Hepatocyte (in vitro differentiated cells): ENCODE measurements at regions not wholly inside any gene's neighbourhood (a gene's known extent, or its start where the extent isn't known, plus 50 kb on each side); places are given as distances from the start of the nearest gene placed in this dataset.

ENCODE experiments used
- DNase-seq: peaks from one replicate; pipeline ENCODE4 v3.0.0-alpha.2; 2016; ENCODE audit warnings: low spot score
- H2AFZ ChIP-seq: fragments of 200-600 bp; sonication (generic); 2 replicates; pipeline ENCODE4 v1.6.0; 2016; ENCODE audit warnings: antibody characterized with exemption, mild to moderate bottlenecking
- H3K27ac ChIP-seq: fragments of 200-600 bp; sonication (generic); 2 replicates; pipeline ENCODE4 v1.5.1; 2016; ENCODE audit warnings: mild to moderate bottlenecking
- H3K27me3 ChIP-seq: fragments of 200-600 bp; sonication (generic); 2 replicates; pipeline ENCODE4 v1.6.1; 2016
- H3K36me3 ChIP-seq: fragments of 200-600 bp; sonication (generic); replicated peaks from 2 replicates; pipeline ENCODE4 v1.5.1; 2016; ENCODE audit warnings: low read depth; ENCODE audit not compliant: insufficient read depth
- H3K4me1 ChIP-seq: fragments of 200-600 bp; sonication (generic); 2 replicates; pipeline ENCODE4 v1.5.1; 2016; ENCODE audit warnings: mild to moderate bottlenecking, moderate library complexity; ENCODE audit not compliant: insufficient read depth
- H3K4me2 ChIP-seq: fragments of 200-600 bp; sonication (generic); 2 replicates; pipeline ENCODE4 v1.6.0; 2016
- H3K4me3 ChIP-seq: fragments of 200-600 bp; sonication (generic); 2 replicates; pipeline ENCODE4 v1.5.1; 2016; ENCODE audit warnings: mild to moderate bottlenecking
- H3K79me2 ChIP-seq: fragments of 200-600 bp; sonication (generic); 2 replicates; pipeline ENCODE4 v1.6.0; 2017; ENCODE audit warnings: mild to moderate bottlenecking
- H3K9me2 ChIP-seq: fragments of 200-600 bp; sonication (generic); replicated peaks from 2 replicates; pipeline ENCODE4 v1.6.0; 2017; ENCODE audit warnings: mild to moderate bottlenecking; ENCODE audit not compliant: insufficient read depth
- H3K9me3 ChIP-seq: fragments of 200-600 bp; sonication (generic); 2 replicates; pipeline ENCODE4 v1.5.1; 2016; ENCODE audit warnings: low read depth, mild to moderate bottlenecking
- H4K20me1 ChIP-seq: fragments of 200-600 bp; sonication (generic); 2 replicates; pipeline ENCODE4 v1.6.0; 2016; ENCODE audit warnings: mild to moderate bottlenecking; ENCODE audit not compliant: insufficient read depth, poor library complexity, severe bottlenecking
- CTCF ChIP-seq: fragments of 200-600 bp; sonication (generic); IDR thresholded peaks from 2 replicates; pipeline ENCODE4 v1.5.1; 2016; ENCODE audit warnings: antibody characterized with exemption, mild to moderate bottlenecking; ENCODE audit not compliant: poor library complexity
- EZH2 ChIP-seq: fragments of 200-600 bp; sonication (generic); IDR thresholded peaks from 2 replicates; pipeline ENCODE4 v1.6.1; 2016; ENCODE audit warnings: antibody characterized with exemption, mild to moderate bottlenecking, borderline replicate concordance
- EZH2phosphoT487 ChIP-seq: fragments of 200-600 bp; sonication (generic); IDR thresholded peaks from one replicate; pipeline ENCODE4 v1.6.1; 2018; ENCODE audit warnings: antibody characterized with exemption, mild to moderate bottlenecking, low read depth, moderate library complexity; ENCODE audit not compliant: unreplicated experiment, severe bottlenecking
- WGBS: methylation state at CpG from one replicate; pipeline ENCODE4 v1.1.6; 2016; ENCODE audit warnings: low lambda C conversion rate; ENCODE audit errors: missing lambda C conversion rate; 5-methylcytosine and 5-hydroxymethylcytosine counted together

GRCh38 chr6:156190270-156190669, 586.9 kb upstream of the ARID1B start:
- Histone ChIP-seq H4K20me1 (no peaks in the 10 kb centered on the region), H3K36me3 (no peaks in the 10 kb centered on the region), H3K4me2 (no peak overlapping the region), H3K9me3 (no peaks in the 10 kb centered on the region), H3K79me2 (no peaks in the 10 kb centered on the region), H3K27ac (no peak overlapping the region), H3K9me2 (peaks cover 4% of the 10 kb centered on the region), H3K4me3 (no peak overlapping the region), H3K4me1 (no peaks in the 10 kb centered on the region), H2AFZ (no peak overlapping the region), H3K27me3 (no peaks in the 10 kb centered on the region)
- WGBS = 90% methylated on average over 6 of the region's 6 CpGs
- no peak for DNase-seq
- TF ChIP-seq EZH2phosphoT487 (no peak), EZH2 (no peak), CTCF (no peak)

- H3K27ac ChIP-seq = no peak overlapping the region
- H3K36me3 ChIP-seq = no peaks in the 10 kb centered on the region
- H3K9me3 ChIP-seq = no peaks in the 10 kb centered on the region
- no peak overlapping the region for H3K4me2 ChIP-seq
- no peaks in the 10 kb centered on the region for H3K79me2 ChIP-seq
- H2AFZ ChIP-seq = no peak overlapping the region
- no peak for DNase-seq
- TF ChIP-seq CTCF (no peak), EZH2 (no peak), EZH2phosphoT487 (no peak)
- no peaks in the 10 kb centered on the region for H4K20me1 ChIP-seq
- H3K27me3 ChIP-seq = no peaks in the 10 kb centered on the region
- no peak overlapping the region for H3K4me3 ChIP-seq
- H3K4me1 ChIP-seq = no peaks in the 10 kb centered on the region
- peaks cover 4% of the 10 kb centered on the region for H3K9me2 ChIP-seq
Measured at GRCh38 chr6:156189714-156190113, 587.5 kb upstream of the ARID1B start.

- Histone ChIP-seq H3K9me3 (no peaks in the 10 kb centered on the region), H3K9me2 (peaks cover 4% of the 10 kb centered on the region)
- no peak for DNase-seq
Measured at GRCh38 chr6:156189195-156189594, 588.0 kb upstream of the ARID1B start.

More at GRCh38 chr6:156189195-156189594, 588.0 kb upstream of the ARID1B start:
- WGBS = 70% methylated on average over 2 of the region's 2 CpGs
- Histone ChIP-seq H2AFZ (no peak overlapping the region), H3K27me3 (no peaks in the 10 kb centered on the region), H3K27ac (no peak overlapping the region), H3K79me2 (no peaks in the 10 kb centered on the region), H3K4me3 (no peak overlapping the region), H3K36me3 (no peaks in the 10 kb centered on the region), H3K4me2 (no peak overlapping the region), H4K20me1 (no peaks in the 10 kb centered on the region), H3K4me1 (no peaks in the 10 kb centered on the region)
- TF ChIP-seq CTCF (no peak), EZH2phosphoT487 (no peak)
